ENCODE measurements at regions not wholly inside any gene's neighbourhood (a gene's known extent, or its start where the extent isn't known, plus 50 kb on each side); places are given as distances from the start of the nearest gene placed in this dataset.
"Not testable (repeated sequence)": the region's sequence is repeated elsewhere in the genome, so short reads cannot be mapped to it uniquely, and the experiment has no call there.

DNA sequence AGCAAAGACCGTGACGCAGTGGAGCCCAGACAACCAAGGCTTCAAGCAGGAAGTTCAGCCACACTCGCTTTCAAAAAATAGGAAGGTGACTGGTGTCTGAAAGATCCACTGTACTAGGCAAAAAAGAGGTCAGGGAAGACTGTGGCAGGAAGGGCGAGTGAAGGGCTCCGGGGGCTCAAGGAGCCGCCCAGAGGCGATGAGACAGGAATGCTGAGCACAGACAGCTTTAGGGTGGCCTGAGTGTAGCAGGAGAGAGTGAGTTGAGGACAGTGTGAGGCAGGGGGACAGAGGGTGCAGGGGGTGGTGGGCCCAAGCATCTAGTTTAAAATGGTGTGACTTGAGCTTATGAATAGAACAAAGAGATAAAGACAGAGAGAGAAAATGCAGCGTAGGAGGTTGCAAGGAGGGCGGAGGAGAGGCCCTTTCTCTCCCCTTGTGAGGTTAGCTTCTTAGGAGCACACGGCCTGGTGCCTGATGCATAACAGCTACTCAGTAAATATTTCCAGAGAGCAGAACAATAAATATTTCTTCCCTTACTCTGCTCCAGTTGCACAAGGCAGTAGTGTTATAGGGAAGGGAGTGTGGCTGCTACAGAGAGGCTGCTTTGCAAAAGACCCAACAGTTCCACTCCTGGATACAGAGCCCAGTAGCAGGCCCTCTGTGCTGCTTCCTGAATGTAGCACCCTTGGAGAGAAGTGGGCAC is 789.7 kb upstream of the RAB6C start:
- DNase-seq = no peak

DNA sequence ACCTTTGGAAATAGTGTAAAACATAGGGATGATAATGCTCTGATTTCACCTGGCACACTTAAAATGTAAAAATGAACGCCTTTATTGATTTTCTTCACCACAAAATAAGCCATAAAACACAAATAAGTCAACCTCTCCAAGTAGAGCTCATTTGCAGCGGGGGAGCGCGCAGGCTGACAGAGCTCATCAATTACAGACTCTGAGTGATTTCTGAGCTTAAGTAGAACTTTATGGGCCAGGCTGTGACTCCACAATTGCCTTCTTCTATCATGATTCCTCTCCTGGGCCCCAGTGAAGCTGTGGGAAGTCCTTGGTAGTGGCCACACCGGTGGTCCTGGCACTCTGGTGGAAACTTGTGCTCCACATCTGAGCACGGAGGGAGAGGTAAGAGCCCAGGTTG is 789.0 kb upstream of the RAB6C start:
- DNase-seq = no peak

DNA sequence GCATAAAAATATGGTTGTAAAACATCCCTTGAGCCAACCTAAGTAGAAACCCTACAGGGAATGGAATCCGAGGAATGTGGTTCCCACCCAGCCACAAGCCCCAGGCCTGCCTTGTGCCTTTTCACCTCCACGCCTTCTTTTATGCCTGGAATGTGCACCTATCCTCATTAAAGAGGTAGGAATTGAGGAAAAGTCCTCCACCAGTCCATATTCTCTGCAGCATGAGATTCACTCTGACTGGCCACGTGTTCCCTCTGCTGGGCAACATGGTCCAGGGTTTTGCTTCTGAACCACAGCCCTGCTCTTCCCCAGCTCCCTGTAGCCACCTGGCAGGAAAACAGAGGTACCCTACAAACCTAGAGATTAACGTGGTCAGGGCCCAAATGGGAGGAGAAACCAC is 787.9 kb upstream of the RAB6C start:
- no peak for DNase-seq

DNA sequence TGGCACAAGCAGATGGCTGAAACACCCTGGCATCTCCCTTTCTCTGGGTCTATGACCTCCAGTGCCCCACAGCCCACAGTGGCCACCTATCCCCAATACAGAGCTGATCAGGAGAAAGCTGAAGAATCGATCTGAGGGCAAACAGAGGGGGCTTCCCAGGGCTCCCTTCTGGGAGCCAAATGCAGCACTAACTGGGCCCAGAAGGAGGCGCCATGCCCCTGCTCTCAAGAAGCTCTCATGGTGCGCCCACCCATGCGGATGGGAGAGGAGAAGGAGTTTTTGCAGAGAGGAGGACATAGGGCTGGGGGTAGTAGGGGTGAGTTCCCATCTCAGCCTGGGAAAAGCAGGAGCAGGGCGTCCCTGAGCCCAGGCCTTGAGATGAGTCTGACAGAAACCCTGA is 787.3 kb upstream of the RAB6C start:
- no peak for DNase-seq

DNA sequence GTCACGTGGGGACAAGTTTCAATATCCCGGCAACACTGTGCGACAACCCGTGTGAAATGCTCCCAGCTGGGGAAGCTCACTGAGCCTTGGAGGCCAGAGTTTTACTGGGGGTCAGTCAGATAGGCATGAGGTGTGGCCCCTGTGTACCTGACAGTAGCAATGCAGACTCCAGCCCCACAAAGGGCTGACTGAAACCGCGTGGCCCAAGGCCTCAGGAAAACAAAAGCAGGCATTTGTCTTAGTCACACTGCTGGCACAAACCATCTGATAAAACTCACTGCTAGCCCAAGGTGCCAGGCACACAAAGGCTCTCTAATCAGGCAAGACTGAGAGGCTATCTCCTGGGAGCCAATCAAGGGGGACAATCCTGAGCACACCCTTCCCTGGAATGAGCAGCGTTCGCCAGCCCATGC is 786.6 kb upstream of the RAB6C start:
- no peak for DNase-seq

DNA sequence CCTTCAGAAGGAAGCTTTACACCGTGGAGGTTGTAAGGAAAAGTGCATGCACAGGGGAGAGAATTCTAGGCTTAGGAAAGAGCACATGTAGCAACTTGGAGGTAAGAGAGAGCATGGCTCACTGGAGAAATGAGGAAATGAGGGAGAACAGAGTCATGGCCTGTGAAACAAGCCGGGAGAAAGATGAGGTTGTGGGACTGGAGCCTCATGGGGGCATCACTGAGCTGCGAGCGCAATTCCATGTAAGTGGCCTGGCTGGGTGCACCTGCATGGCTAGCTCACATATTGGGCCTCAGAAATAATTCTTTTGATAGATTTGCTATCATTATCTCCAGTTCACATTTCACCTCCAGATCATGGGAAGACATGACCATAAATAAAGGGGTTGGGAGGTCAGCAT is 785.5 kb upstream of the RAB6C start:
- DNase-seq = no peak

DNA sequence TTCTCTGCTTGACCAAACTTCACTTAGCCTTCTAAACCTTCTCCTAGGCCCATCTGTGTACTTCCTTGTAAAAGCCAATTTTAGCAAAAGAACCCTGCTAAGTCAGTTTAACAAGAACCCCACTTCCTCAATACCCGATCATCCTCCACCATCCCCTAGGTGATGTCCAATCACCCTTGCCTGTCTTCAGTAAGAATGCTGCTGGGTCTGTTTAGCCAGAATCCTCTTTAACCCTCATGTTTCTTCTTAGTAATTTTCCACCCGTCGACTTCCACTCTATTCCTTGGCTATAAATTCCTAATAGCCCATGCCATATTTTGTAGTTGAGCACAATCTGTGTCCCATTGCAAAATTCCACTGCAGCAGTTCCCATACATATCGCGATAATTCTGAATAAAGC is 780.0 kb upstream of the RAB6C start:
- no peak for DNase-seq

DNA sequence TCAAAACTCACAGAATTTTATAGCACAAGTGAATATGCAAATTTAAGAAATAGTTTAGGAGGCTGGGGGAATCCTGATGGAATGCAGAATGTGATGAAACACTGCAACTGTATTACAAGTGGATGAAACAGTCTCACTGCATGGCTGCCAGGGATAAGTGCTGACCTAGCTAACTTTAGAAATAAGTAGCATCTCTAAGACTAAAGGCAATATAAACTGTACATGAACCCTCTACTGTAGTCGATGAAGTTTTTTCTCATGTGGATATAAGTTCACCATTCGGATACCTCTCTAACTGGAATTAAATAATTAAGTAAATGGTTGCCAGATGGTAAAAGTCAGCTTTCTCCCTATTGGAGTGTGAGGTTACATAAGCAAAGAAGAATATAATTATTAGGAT is 777.8 kb upstream of the RAB6C start:
- DNase-seq = no peak

DNA sequence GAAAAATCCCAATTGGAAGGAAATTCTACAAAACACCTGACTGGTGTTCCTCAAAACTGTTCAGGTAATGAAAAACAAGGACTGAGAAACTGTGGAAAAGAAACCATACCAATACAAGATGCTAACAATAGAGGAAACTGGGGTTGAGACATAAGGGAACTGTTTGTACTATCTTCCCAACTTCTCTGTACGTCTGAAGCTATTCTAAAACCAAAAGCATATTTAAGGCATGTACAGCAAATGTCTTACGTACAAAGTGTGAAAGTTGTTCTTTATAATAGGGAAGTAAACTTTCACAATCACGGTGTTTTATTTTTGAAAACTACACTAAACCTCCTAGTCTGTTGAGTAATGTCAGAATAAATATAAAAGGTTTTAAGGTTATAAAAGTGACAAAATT is 776.1 kb upstream of the RAB6C start:
- no peak for DNase-seq

DNA sequence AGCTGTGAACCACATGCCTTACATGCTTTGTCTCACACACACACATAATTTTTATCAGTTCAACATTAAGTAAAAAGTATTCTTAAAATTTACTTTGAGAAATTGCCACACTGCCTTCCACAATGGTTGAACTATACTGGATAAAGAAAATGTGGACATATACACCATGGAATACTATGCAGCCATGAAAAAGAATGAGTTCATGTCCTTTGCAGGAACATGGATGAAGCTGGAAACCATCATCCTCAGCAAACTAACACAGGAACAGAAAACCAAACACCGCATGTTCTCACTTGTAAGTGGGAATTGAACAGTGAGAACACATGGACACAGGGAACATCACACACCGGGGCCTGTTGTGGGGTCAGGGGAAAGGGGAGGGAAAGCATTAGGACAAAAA is 774.9 kb upstream of the RAB6C start:
- DNase-seq = not testable (repeated sequence)

DNA sequence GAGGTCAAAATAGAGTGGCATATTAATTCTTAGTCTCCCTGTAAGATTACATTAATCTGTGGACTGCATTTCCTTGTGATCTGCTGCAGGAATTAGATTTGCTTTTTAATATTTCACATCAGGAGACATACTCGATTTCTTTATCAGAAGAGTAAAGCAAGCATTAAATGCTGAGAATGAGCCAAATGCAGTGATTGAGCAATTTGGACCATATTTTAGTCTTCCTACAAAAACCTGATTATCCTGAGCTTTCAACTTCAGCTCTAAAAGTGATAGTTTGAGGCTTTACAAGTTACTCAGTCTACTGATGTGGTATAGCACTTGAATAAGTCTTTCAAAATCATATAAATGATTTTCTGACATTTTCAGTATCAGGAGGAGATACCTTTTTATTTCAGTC is 774.3 kb upstream of the RAB6C start:
- no peak for DNase-seq

DNA sequence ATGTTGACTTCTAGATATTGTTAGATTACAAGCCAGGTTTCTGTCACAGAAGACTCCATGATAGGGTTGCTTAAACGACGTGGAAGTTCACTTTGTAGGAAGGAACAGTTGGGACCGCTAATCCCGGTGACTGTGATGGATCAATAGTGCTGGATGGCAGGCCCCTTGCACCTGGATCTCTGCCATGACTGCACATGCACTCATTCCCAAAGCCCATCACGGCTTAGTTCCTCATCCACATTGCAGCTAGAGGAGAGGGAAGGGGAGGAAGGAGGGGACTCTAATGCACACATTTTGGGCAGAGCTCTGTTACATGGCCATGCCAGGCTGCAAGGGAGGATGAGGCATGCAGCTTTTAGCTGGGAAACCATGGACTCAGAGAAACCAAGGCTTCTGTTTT is 773.7 kb upstream of the RAB6C start:
- no peak for DNase-seq

DNA sequence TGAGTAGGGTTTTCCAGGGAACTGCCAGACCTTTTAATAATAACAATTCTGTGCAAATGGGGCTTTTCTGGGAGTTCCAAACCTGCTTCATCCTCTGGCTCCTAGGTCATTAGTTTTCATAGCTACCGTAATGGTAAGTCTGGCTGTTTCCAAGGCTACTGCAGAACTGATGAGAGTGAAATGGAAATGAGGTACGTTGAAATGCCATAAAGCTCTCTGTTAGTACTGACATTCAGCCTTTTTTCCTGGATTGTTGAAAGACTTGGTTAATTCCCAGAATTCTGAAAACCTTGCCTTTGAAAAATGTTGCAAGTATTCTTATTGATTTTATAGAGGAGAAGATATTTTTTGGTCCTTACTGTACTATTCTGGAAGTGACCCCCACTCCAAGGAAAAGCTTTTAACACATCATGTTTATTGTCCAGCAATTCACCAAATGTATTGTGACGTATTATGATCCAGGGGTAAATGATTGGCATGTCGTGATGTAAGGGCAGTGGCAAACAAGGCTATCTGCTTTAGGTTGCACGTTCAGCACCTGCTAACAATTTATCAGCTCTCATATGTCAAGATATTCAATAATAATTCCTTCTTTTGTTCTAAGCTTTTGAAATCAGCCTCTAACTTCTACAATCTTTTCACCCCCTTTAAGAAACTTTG is 767.0 kb upstream of the RAB6C start:
- DNase-seq = no peak

DNA sequence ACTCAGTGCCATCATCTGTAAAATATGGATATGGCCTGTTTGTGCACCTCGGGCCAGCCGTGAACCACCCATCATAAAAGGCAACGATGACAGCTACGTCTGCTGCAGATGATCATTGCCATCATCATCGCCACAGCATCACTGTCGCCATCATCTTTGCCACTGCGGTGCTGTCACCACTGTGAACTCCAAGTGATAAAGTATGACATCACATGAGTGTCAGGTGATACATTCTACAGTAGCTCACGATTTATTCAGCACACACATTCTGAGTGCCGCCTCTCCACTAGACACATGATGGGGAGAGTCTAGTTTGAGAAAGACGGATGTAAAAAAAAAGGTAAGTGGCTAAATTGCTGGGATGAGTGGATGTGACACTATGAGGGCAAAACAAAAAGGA is 755.4 kb upstream of the RAB6C start:
- no peak for DNase-seq

DNA sequence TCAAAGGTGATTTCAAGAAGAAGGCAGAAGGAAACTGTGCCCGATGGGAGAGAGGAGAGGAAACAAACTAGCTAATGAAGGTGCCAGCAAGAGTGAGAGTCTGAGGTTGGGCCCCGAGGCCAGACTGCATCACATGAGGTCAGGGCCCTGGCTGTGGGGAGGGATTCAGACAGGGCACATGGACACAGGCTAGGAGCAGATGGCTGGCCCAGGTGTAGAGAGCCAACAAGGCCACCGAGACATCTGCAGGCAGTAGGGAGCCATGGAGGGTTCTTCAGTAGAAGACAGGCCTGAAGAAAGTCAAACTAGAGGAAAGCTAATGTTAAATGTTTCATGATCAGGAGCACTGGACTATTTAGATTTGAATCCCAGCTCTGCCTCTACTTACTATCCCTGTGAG is 755.0 kb upstream of the RAB6C start:
- DNase-seq = no peak

DNA sequence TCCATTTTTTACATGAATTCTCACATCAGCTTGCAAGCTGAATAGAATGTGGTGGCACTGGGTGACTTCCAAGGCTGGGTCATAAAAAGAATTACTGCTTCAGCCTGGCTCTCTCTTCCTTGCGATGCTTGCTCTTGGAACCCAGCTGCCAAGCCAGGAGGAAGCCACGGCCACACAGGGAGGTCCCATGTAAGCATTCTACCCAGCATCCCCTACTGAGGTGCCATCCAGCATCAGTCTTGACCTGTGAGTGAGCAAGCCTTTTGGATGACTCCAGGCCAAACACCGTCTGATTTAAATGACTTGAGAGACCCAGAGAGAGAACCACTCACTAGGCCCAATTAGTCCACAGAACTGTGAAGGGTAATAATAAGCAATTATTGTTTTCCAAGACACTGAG is 750.3 kb upstream of the RAB6C start:
- no peak for DNase-seq

DNA sequence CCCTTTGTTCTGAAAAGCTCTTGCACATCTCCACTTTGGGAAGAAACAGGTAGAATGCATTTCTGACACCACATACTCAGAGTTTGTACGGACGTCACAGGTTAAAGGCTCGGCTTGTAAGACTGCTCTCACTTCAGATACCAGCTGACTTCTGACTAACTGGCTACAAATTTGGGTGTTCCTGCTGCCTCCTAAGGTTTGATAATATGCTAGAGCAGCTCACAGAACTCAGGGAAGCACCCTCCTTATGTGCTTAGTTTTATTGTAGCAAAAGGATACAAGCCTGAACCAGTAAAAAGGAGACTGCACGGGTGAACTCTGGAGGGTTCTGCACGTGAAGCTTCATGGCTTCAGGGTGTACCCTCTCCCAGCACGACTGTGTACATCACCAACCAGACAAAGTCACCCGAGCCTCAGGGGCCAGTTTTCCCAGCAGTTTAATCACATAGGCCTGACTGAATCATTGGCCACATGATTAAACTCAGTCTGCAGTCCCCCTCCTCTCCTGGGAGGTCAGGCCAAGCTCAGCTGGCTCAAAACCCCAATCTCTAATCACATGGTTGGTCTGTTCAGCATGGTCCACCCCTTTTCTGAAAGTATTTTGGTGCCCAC is 749.5 kb upstream of the RAB6C start:
- DNase-seq = no peak

DNA sequence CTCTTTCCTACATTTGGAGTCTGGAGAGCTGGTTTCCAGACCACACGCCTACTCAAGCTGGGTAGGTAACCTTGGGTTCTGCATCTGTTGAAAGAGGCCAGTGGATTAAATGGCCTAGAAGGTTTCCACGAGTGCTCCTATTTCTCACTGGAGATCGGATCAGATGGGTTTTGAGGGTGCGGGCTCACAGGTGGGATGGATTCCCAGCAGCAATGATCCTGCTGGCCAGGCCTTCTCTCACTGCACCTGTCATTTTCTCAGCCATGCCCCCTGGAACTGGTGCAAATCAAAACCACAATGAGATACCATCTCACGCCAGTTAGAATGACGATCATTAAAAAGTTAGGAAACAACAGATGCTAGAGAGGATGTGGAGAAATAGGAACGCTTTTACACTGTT is 747.5 kb upstream of the RAB6C start:
- no peak for DNase-seq

DNA sequence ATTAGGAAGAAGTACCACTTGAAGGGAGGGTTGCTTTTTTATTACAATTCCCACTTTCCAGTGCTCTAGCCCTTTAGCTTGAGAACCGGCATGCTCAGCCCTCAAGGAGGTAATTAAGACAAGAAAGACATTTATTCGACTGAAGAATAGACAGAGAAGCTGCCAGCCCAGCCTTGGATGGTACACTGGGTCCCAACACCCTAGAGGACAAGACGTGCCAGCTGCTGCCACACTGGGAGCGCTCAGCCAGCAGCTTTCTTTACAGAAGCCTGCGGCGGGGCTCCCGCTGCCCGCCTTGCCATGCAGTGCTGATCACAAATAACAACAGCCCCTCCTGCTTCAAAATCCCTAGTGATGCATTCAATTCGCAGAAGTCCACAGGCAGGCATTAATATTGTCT is 746.3 kb upstream of the RAB6C start:
- no peak for DNase-seq

DNA sequence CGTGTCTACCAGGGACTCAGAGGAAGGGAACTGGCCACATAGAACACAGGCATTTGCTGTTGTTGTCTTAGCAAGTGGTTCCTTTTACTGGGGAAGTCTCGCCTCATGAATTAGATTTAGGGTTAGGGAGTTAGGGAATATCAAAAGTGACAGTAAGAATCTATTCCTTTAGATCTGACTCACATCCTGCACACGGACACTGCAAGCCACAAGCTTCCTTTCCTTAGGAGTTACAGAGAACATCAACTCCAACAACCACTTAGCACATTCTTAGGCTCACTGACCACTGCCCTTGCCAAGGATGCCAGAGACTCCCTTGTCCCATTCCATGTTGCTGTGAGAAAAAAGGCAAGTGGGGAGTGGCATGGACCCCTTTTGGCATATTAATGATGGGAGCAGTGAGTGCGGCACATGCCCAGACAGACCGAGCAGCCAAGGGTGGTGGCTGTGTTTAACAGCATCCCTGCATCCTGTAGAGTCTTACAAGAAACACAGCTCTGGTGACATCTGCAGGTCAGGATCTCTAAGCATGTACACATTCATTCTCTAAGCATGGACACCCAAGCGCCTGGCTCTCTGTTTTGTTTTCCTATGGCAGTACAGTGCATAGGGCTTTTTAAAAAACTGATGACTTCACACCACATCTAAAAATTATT is 745.6 kb upstream of the RAB6C start:
- no peak for DNase-seq

DNA sequence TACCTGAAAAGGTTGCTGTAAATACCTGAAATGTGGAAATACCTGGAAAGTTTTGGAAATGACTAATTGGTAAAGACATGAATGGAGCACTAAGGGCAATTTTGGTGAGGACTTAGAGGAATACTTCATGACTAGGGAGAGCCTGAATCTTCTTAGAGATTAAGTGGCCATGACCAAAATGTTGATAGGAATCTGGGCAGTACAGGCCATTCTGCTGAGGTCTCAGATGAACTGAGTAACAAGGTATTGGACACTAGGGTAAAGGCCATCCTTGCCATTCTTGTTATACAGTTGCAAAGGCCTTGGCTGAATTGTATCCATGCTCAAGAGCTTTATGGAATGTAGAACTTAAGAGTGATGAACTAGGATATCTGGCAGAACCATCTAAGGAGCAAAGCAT is 742.9 kb upstream of the RAB6C start:
- DNase-seq = no peak

DNA sequence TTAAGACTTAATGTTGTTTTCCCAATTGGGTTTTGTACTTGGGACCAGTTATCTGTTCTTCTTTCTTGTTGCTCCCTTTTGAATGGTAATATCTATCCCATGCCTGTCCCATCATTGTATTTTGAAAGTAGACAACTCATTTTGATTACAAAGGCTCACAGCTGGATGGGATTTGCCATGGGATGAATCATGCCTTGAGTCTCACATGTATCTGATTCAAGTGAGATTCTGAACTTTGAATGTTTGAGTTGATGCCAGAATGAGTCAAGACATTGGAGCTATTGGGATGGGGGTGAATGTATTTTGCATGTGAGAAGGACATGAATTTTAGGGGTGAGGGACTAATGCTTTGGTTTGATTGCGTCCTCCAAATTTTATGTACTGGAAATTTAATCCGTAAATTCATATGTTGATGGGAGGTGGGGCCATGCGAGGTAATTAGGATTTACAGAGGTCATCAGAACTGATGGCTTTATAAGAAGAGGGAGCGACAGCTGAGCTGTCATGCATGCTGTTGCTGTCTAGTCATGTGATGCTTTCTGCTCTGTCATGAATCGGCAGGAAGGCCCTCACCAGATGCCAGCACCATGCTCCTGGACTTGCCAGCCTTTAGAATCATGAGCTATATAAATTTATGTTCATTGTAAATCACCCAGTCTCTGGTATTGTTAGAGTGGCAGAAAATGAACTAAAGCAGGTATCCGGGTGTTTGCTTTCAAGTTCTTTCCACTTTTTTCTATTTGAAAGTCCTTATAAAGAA is 741.3 kb upstream of the RAB6C start:
- DNase-seq = no peak

DNA sequence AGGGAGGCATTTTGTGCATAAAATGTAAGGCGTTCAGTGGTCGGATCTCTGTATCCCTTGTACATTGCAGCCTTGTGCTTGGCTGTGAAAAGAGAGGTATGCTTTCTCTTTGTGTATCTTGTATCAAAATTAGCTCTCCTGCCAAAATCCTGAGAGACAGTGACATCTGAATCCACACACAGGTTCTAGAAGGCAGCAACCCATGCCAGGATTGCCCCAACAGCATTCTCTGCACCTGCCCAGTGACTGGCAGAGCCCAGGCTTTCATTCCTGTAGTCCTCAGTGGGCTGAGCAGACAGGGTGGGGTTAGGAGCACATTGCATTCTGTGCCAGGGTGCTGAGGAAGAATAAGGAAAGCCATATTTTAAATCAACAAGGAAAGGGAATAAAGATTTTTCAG is 740.3 kb upstream of the RAB6C start:
- DNase-seq = no peak
